ENCODE measurements at regions not wholly inside any gene's neighbourhood (a gene's known extent, or its start where the extent isn't known, plus 50 kb on each side); places are given as distances from the start of the nearest gene placed in this dataset.
A peak's percentile ranks its signal among the peaks of the same experiment; 100 is the strongest.
"Not testable (repeated sequence)": the region's sequence is repeated elsewhere in the genome, so short reads cannot be mapped to it uniquely, and the experiment has no call there.

DNA sequence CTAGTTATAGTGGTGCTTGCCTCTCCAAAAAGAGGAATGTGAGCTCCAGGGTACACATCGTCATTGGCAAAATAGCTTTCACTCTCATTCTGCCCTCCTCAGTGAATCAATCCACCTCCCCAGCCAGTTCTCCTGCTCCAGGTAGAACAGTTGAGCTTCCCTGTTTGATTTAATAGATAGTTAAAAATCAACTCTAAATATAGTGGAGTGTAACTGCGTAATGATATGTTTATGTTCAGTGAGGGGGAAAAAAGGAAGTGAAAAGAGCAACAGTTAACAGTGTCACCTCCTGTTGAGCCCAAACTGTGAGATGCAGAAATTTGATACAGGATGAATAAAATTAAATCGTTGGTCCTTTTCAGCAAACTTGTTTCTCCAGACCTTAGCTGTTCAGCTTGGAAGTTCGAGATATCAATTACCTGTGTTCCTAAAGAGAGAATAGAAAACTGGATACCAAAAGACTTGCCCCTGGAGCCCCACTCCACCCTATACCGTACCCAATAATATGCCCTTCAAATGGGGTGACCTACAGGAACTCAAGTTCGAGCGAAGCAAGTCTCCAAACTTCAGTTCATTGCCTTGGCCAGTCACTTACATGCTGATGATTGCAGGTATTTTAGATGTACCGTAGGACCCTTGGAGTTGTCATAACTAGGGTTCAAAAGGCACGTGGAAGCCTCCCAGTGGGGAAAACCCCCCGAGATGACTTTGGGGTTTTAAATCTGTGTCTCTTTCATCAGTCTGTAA is 708.4 kb downstream of the RNF144A start:
- intact Hi-C loops (cut with DNase I): no loop called here
- ATAC-seq (no peak), DNase-seq (ENCODE audit: low spot score) (no peak)

DNA sequence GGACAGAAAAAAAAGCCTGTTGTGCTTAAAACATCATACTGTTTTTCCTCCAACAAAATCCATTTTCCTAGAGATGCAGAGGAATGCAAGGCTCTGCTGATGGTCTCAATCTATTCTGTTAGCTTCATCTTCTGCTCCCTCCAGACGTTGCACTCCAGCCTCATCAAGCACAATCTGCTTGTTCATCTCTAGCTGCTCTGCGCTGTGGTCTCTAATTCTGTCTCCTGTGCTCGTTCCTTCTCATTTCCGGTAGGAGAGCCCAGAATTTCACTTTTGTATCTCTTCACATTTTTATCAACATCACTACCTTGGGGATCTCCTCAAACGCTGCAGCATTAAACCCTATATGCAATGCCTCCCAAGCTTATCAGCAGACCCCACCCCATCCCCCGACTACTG is 708.9 kb downstream of the RNF144A start:
- no peak for ATAC-seq
- no peak for DNase-seq (ENCODE audit: low spot score)
- intact Hi-C loops (cut with DNase I): no loop called here

DNA sequence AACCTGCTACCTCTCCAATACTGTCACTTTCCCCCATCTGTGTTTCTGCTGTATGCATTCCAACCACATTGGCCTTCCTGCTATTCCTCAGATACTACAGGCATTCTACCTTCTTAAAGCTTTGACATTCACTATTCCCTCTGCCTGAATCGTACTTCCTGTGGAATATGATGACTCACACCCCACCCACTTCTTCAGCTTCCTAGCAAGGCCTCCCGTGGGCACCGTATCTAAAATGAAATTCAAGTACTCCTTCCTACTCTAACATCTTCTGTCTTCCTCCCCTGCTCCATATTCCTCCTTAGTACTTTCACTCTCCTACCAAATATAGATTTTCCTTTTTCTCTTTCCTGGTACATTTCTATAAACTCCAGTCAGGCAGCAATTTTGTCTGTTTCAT is 710.4 kb downstream of the RNF144A start:
- intact Hi-C loops (cut with DNase I): no loop called here
- ATAC-seq (no peak), DNase-seq (ENCODE audit: low spot score) (no peak)

DNA sequence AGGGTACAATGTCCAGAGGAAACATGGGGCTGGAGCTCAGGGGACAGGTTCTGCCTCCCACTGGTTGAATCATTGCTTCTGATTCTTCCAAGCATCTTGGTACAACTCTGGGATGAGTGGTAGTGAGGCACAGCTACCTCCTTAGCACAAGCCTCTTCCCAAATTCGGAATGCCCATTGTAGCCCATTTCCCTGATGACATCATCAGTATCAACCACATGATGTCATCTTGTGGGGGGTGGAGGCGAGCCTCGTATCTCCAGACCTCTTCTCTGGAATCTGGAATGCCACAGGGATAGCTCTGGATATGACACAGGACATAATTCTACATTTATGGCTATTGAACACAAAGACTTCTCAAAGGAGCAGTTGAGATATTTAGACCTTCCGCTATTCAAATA is 715.2 kb downstream of the RNF144A start:
- no peak for DNase-seq (ENCODE audit: low spot score)
- intact Hi-C loops (cut with DNase I): no loop called here

GRCh38 chr2:7633566-7634153 is 716.4 kb downstream of the RNF144A start:
- ATAC-seq (peak; percentile 22), DNase-seq (ENCODE audit: low spot score) (no peak)
- intact Hi-C loops (cut with DNase I): no loop called here

More for the DNA sequence above, 715.2 kb downstream of the RNF144A start:
- no peak for ATAC-seq

DNA sequence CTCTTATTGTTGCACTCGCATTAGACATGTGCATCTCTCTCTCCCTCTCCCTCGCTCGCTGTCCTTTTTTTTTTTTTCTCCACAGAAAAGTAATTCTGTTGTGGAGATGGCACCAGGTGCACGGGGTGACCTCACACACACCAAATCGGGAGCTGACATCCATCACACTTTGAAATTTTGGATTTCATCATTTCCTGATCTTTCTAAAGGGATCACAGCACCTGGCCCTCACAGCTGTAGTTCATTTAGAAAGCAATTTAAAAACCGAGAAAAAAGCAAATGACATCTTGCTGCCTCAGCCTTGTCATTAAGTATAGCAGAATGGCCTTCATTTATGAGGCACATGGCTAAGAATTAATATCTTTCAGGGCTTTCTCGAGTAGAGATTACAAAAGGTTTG is 717.2 kb downstream of the RNF144A start:
- DNase-seq (ENCODE audit: low spot score): no peak
- peak; percentile 41 for ATAC-seq
- intact Hi-C loops (cut with DNase I): no loop called here

DNA sequence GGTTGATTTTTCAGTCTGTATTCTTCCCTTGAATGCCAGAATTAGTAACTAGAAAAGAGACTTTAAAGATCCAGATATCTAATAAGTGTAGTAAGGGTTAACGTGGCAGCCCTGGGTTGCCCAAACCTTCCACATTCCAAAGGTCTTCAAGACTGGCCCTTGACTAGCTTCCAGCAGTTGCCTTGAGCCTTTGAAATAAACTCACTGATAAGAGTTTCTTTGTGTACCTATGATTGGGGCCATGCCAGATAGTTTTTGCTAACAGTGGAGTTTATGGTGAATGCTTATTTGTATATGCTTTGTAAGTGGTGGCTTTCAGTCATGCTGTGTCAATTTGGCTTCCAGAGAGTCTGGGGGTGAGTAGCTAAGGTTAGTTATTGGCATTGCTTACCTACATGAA is 722.3 kb downstream of the RNF144A start:
- intact Hi-C loops (cut with DNase I): no loop called here
- no peak for DNase-seq (ENCODE audit: low spot score)
- no peak for ATAC-seq

GRCh38 chr2:7641272-7641671 is 724.1 kb downstream of the RNF144A start:
- ATAC-seq; intact Hi-C loops (cut with DNase I); DNase-seq (ENCODE audit: low spot score): not testable (repeated sequence)

- ATAC-seq (no peak), DNase-seq (ENCODE audit: low spot score) (no peak)
- intact Hi-C loops (cut with DNase I): no loop called here
Measured at GRCh38 chr2:7646024-7646423, 728.8 kb downstream of the RNF144A start.

DNA sequence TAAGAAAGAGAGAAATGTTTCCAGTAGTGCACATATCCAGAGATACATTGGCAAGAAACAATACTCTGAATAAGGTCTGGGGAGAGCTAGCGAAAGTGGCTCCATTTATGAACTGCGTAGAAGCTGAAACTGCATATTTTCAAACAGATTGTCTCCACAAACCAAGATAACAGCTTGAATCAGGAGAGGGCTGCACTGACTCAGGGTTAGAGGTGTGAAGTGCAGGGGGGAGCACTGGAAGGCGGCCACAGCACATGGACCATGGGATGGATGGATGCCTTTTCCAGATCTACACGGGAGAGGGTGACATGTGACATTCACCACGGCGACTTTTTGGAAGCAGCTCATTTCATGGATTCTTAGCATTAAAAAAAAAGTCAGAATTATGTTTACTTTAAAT is 729.4 kb downstream of the RNF144A start:
- intact Hi-C loops (cut with DNase I): no loop called here

DNA sequence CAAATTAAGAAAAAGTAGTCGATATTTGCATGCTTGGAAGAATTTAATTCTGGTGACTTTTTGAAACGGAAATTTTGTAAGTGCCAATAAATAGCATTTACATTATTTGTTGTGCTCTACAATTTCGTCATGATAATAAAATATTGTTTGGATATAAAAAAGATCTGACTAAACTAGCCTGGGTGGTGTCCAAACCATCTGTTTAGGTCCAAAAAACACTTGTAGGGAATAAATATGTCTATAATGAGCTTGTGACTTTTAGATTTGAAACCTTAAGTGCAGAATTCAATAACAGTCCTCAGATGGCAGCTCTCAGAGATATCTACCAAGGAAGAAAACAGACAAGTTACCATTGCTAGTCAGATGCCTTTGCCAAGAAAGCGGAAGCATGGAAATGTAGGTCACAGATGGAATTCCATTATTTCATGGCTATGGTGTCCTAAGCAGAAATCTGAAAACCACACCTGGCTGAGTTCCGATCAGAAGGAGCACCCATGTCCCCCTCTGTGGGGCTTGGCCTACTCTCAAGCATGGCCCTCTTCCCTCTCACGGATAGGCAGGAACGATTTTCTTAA is 731.1 kb downstream of the RNF144A start:
- intact Hi-C loops (cut with DNase I): no loop called here
- ATAC-seq (no peak), DNase-seq (ENCODE audit: low spot score) (no peak)

More for the DNA sequence above, 729.4 kb downstream of the RNF144A start:
- no peak for DNase-seq (ENCODE audit: low spot score)
- ATAC-seq: no peak

GRCh38 chr2:7649461-7650228 is 732.4 kb downstream of the RNF144A start:
- intact Hi-C loops (cut with DNase I): no loop called here
- ATAC-seq: no peak
- DNase-seq (ENCODE audit: low spot score): no peak

DNA sequence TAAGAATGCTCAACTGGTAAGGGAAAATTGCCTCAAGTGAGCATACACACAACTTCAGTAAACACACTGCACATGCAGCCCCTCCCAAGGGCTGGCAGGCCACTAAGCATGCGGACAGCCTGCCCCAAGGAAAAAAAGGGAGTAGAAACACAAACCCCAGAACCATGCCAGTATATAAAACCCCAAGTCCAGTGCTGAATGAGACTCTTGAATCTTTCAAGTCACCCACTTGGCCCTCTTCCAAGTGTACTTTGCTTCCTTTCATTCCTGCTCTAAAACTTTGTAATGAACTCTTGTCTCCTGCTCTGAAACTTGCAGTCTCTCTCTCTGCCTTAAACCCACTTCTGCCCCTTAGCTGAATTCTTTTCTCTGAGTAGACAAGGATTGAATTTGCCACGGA is 736.4 kb downstream of the RNF144A start:
- intact Hi-C loops (cut with DNase I): no loop called here
- ATAC-seq (no peak), DNase-seq (ENCODE audit: low spot score) (no peak)

GRCh38 chr2:7655629-7656028 is 738.4 kb downstream of the RNF144A start:
- ATAC-seq (no peak), DNase-seq (ENCODE audit: low spot score) (no peak)
- intact Hi-C loops (cut with DNase I): no loop called here

DNA sequence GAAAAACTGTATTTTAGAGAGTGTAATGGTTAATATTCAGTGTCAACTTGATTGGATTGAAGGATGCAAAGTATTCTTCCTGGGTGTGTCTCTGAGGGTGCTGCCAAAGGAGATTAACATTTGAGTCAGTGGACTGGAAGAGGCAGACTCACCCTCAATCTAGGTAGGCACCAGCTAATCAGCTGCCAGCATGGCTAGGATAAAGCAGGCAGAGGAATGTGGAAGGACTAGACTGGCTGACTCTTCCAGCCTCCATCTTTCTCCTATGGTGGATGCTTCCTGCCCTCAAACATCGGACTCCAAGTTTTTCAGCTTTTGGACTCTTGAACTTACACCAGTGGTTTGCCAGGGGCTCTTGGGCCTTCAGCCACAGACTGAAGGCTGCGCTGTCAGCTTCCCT is 740.3 kb downstream of the RNF144A start:
- intact Hi-C loops (cut with DNase I); DNase-seq (ENCODE audit: low spot score); ATAC-seq: not testable (repeated sequence)

DNA sequence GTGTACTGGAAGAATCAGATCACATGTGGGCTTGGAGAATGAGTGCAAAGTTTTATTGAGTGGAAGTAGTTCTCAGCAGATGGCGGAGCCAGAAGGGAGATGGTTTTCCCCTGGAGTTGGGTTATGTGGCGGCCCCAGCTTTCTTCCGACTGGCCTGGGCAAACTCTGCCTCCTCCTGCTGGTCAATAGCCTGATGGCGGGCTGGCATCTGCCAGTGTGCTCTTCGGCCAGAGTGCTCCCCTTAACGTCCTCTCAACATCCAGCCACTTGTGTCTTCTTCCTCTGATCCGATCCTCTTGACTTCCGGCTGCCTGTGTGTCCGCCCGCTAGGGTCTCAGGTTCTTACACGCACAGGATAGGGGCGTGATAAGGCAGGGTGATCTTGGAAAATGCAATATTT is 741.3 kb downstream of the RNF144A start:
- no peak for ATAC-seq
- intact Hi-C loops (cut with DNase I): no loop called here

GRCh38 chr2:7660816-7661215 is 743.6 kb downstream of the RNF144A start:
- intact Hi-C loops (cut with DNase I): no loop called here
- no peak for ATAC-seq
- no peak for DNase-seq (ENCODE audit: low spot score)

More for the DNA sequence above, 741.3 kb downstream of the RNF144A start:
- DNase-seq (ENCODE audit: low spot score): no peak

DNA sequence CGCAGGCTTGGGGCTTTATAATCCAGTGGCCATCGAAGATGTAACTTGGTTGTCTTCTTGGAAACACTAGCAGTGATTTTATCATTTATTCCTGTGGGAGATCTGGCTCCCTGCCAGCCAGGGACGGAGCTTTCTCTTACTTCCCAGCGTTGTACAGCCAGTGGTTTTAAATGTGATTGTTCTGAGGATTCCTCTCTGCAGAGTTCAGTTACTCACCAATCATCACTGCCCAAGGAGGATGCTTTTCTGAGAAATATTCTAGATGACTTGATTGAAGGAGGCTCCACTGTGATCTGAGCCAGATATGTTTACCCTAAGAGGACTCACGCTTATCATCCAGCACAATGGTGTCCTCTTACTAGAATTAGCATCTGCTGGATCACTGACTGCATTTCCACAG is 744.3 kb downstream of the RNF144A start:
- intact Hi-C loops (cut with DNase I): no loop called here
- DNase-seq (ENCODE audit: low spot score) (no peak), ATAC-seq (no peak)

DNA sequence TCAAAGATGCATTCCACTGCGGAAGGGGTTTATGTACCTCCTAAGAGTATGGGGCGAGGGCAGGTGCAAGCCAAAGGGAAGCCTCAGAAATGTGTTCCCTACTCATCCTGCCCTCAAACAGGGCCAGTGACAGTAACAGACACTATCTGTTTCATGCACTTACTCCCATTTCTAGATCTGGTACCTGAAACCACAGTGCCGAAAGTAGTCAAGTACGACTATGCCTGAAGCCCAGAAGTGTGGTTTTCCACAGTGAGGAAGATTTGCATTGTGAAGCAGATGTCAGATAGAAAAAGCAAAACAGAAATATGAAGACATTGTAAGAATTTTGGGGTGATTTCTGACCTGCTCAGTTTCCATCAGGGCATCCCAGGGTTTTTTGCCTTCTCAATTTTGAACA is 748.7 kb downstream of the RNF144A start:
- intact Hi-C loops (cut with DNase I): no loop called here
- no peak for DNase-seq (ENCODE audit: low spot score)
- no peak for ATAC-seq
